ENCODE measurements at regions not wholly inside any gene's neighbourhood (a gene's known extent, or its start where the extent isn't known, plus 50 kb on each side); places are given as distances from the start of the nearest gene placed in this dataset.

DNA sequence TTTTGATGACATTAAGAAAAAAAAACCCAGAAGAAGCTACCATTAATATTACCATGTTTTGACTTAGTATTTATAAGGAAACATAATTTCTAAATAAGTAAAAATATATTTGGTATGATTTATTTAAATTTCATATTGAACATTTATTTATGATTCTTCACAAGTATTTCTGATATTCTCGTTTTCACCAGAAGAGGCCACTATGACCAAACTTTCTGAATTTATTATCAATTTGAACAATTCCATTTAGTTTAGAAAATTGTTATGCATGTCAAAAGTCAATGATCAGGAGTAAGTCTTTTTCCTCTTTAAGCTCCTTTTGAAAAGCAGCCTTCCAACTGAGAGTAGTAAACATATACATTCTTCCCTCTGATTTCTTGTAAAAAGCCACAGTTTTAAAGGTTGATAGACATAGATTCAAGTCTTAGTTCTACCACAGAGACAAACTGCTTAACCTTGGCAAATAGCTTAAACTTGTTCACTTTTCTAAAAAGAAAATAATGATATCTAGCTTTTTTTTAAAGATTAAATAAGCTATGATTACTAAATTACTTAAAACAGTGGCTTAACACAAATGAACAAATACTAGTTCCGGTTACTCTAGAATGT lies 329.9 kb downstream of the TRIB2 start:
- DNase-seq: peak; percentile 33
- Histone ChIP-seq H3K36me3 (ENCODE audit: low read depth) (no peaks in the 10 kb centered on the region), H3K9me3 (ENCODE audit: low read depth) (no peaks in the 10 kb centered on the region), H3K27ac (no peak overlapping the region), H3K4me1 (ENCODE audit: insufficient read depth) (0 out of 2 replicates have a peak, but pooled peaks cover 8% of the 10 kb centered on the region), H3F3A (ENCODE audit: insufficient read depth) (no peaks in the 10 kb centered on the region), H3K27me3 (replicated peaks; ENCODE audit: insufficient read depth) (0 out of 2 replicates have a peak, but pooled peaks cover 14% of the 10 kb centered on the region), H4K20me1 (ENCODE audit: insufficient read depth) (no peaks in the 10 kb centered on the region), H3K9ac (no peak overlapping the region), H3K4me2 (ENCODE audit: unreplicated experiment) (no peak overlapping the region), H2AFZ (no peak overlapping the region), H3K4me3 (no peak overlapping the region), H3K79me2 (ENCODE audit: insufficient read depth) (no peaks in the 10 kb centered on the region), H3K9me2 (ENCODE audit: insufficient read depth) (no peaks in the 10 kb centered on the region)
- in situ Hi-C loops (cut with MboI): no loop called here
- 19 to 30% methylated on average over 2 of the region's 2 CpGs for WGBS, 2 experiments (ENCODE audit: low coverage in 1 of 2, low lambda C conversion rate in 2 of 2, missing lambda C conversion rate in 2 of 2)
- TF ChIP-seq EZH2phosphoT487 (IDR thresholded peaks at IDR 0.05; ENCODE audit: insufficient read depth, low read depth) (no peak), EZH2 (IDR thresholded peaks at IDR 0.05; ENCODE audit: insufficient read depth, poor library complexity, severe bottlenecking) (no peak)

GRCh38 chr2:13050764-13051163 lies 334.0 kb downstream of the TRIB2 start:
- peak overlapping the region; percentile 15 for H3K4me2 ChIP-seq (ENCODE audit: unreplicated experiment)
- peak overlapping the region; percentile 51 for H2AFZ ChIP-seq
- H3K79me2 ChIP-seq (ENCODE audit: insufficient read depth): no peaks in the 10 kb centered on the region
- H3K27ac ChIP-seq: 0 out of 2 replicates have a peak overlapping the region, but pooled peaks have one; percentile 3
- no peaks in the 10 kb centered on the region for H3K9me3 ChIP-seq (ENCODE audit: low read depth)
- no peaks in the 10 kb centered on the region for H3K36me3 ChIP-seq (ENCODE audit: low read depth)
- H3K27me3 ChIP-seq (replicated peaks; ENCODE audit: insufficient read depth): no peaks in the 10 kb centered on the region
- 0 out of 2 replicates have a peak, but pooled peaks cover 8% of the 10 kb centered on the region for H3K4me1 ChIP-seq (ENCODE audit: insufficient read depth)
- H3K9ac ChIP-seq: no peak overlapping the region
- no peak overlapping the region for H3K4me3 ChIP-seq
- no peaks in the 10 kb centered on the region for H3F3A ChIP-seq (ENCODE audit: insufficient read depth)
- no peak for TF ChIP-seq EZH2phosphoT487 (IDR thresholded peaks at IDR 0.05; ENCODE audit: insufficient read depth, low read depth)
- TF ChIP-seq EZH2 (IDR thresholded peaks at IDR 0.05; ENCODE audit: insufficient read depth, poor library complexity, severe bottlenecking): no peak
- no peaks in the 10 kb centered on the region for H3K9me2 ChIP-seq (ENCODE audit: insufficient read depth)
- peak; percentile 46 for DNase-seq
- in situ Hi-C loops (cut with MboI): no loop called here
- no peaks in the 10 kb centered on the region for H4K20me1 ChIP-seq (ENCODE audit: insufficient read depth)

- Histone ChIP-seq H3K4me2 (ENCODE audit: unreplicated experiment) (no peak overlapping the region), H3K27me3 (replicated peaks; ENCODE audit: insufficient read depth) (no peaks in the 10 kb centered on the region), H3K27ac (no peak overlapping the region), H3K4me3 (no peak overlapping the region), H3K9ac (no peak overlapping the region), H3K9me3 (ENCODE audit: low read depth) (no peaks in the 10 kb centered on the region), H3K36me3 (ENCODE audit: low read depth) (no peaks in the 10 kb centered on the region), H3K9me2 (ENCODE audit: insufficient read depth) (no peaks in the 10 kb centered on the region), H4K20me1 (ENCODE audit: insufficient read depth) (no peaks in the 10 kb centered on the region), H3K4me1 (ENCODE audit: insufficient read depth) (0 out of 2 replicates have a peak, but pooled peaks cover 8% of the 10 kb centered on the region), H3F3A (ENCODE audit: insufficient read depth) (no peaks in the 10 kb centered on the region), H2AFZ (peak overlapping the region; percentile 18; the same call in 1 of the 2 replicates), H3K79me2 (ENCODE audit: insufficient read depth) (no peaks in the 10 kb centered on the region)
- in situ Hi-C loops (cut with MboI): no loop called here
- no peak for DNase-seq
- 22 to 26% methylated on average over 4 of the region's 4 CpGs for WGBS, 2 experiments (ENCODE audit: low coverage in 1 of 2, low lambda C conversion rate in 2 of 2, missing lambda C conversion rate in 2 of 2)
- TF ChIP-seq EZH2 (IDR thresholded peaks at IDR 0.05; ENCODE audit: insufficient read depth, poor library complexity, severe bottlenecking): no peak
- TF ChIP-seq EZH2phosphoT487 (IDR thresholded peaks at IDR 0.05; ENCODE audit: insufficient read depth, low read depth): no peak
Observed at GRCh38 chr2:13052547-13052946, 335.8 kb downstream of the TRIB2 start.

- H3K9ac ChIP-seq: no peak overlapping the region
- H3K4me3 ChIP-seq: no peak overlapping the region
- no peaks in the 10 kb centered on the region for H3K36me3 ChIP-seq (ENCODE audit: low read depth)
- no peaks in the 10 kb centered on the region for H4K20me1 ChIP-seq (ENCODE audit: insufficient read depth)
- 37 to 49% methylated on average over 3 of the region's 3 CpGs for WGBS, 2 experiments (ENCODE audit: low coverage in 1 of 2, low lambda C conversion rate in 2 of 2, missing lambda C conversion rate in 2 of 2)
- DNase-seq: peak; percentile 43
- no peak for TF ChIP-seq EZH2phosphoT487 (IDR thresholded peaks at IDR 0.05; ENCODE audit: insufficient read depth, low read depth)
- no peak for TF ChIP-seq EZH2 (IDR thresholded peaks at IDR 0.05; ENCODE audit: insufficient read depth, poor library complexity, severe bottlenecking)
- H3K4me2 ChIP-seq (ENCODE audit: unreplicated experiment): no peak overlapping the region
- no peaks in the 10 kb centered on the region for H3K79me2 ChIP-seq (ENCODE audit: insufficient read depth)
- no peaks in the 10 kb centered on the region for H3K9me2 ChIP-seq (ENCODE audit: insufficient read depth)
- no peak overlapping the region for H3K27ac ChIP-seq
- no peaks in the 10 kb centered on the region for H3K4me1 ChIP-seq (ENCODE audit: insufficient read depth)
- peaks cover 4% of the 10 kb centered on the region for H3K27me3 ChIP-seq (replicated peaks; ENCODE audit: insufficient read depth)
- H2AFZ ChIP-seq: no peak overlapping the region
- H3K9me3 ChIP-seq (ENCODE audit: low read depth): no peaks in the 10 kb centered on the region
- in situ Hi-C loops (cut with MboI): no loop called here
- no peaks in the 10 kb centered on the region for H3F3A ChIP-seq (ENCODE audit: insufficient read depth)
Observed at GRCh38 chr2:13056259-13056843, 339.6 kb downstream of the TRIB2 start.

All from GM23248 (cell line).